ENCODE measurements at regions not wholly inside any gene's neighbourhood (a gene's known extent, or its start where the extent isn't known, plus 50 kb on each side); places are given as distances from the start of the nearest gene placed in this dataset.
"Not testable (repeated sequence)": the region's sequence is repeated elsewhere in the genome, so short reads cannot be mapped to it uniquely, and the experiment has no call there.

DNA sequence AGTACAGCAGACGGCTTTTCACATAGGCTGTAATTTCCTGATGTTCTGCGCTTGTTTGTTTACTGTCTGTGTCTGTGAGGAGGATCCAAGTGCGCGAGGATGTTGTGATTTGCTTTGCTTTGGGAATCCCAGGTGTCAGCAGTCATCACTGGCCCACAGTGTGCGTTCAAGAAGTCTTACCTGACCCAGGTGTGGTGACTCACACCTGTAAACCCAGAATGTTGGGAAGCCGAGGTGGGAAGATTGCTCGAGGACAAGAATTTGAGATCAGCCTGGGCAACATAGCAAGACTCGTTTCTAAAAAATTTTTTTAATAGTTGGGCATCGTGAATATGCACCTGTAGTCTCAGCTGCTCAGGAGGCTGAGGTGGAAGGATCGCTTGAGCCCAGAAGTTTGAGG lies 110.7 kb downstream of the CRLF3 start:
- not testable (repeated sequence) for DNase-seq (ENCODE audit: low read depth in 1 of 2, low spot score in 1 of 2)

DNA sequence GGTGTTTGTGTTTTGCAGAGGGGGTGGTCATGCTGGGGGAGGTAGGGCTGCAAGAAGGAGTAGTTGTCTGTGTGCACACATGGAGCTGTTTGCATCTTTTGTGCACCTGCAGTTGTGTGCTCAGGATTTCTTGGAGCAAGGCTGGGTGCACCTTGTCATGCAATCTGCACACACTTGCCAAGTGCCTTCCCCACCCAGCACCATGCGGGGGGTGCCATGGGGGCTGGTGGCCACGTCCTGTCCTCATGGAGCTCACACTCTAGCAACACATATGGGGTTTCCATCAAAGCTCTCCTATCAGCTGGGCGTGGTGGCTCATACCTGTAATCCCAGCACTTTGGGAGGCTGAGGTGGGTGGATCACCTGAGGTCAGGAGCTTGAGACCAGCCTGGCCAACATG lies 111.6 kb downstream of the CRLF3 start:
- DNase-seq (ENCODE audit: low read depth in 1 of 2, low spot score in 1 of 2) = not testable (repeated sequence)

DNA sequence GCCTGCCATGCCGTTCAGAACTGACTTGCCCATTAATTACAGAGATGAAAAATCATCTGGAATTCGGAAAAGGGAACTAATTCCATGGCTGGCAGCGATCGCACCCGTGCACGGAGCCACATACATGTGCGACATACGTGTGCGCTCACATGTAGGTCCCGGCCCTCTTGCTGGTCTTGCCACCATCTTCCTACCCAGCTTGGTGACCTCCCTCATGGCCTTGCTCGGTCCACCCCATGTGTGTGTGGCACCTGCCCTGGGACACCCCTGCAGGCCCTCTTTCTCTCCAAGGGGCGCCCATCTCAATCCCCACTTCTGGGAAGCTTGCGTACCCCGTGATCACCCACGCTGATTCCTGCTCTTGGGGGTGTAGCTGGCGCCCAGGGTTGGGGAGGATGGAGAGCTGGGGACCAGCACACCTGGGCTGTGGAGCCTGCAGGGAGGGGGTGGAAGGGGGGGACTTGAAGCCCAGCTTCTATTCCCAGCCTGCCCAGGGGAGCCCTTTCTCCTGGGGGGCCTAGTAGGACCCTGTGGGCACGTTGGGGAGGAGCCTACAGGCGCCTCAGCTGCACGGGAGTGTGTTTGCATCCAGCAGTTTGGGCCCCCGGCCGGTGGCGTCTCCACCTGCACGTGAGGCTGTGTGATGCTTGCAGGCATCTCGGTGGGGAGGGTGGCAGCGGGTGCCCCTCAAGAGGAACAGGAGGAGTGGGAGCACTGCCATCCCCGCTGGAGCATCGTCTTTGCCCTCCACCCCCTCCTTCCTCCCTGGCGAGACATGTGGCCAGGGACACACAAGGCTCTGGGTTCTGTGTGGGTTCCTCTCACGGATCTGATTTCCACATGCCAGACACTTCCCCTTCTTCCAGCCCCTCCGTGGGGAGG lies 112.6 kb downstream of the CRLF3 start:
- DNase-seq (ENCODE audit: low read depth in 1 of 2, low spot score in 1 of 2) = not testable (repeated sequence)

DNA sequence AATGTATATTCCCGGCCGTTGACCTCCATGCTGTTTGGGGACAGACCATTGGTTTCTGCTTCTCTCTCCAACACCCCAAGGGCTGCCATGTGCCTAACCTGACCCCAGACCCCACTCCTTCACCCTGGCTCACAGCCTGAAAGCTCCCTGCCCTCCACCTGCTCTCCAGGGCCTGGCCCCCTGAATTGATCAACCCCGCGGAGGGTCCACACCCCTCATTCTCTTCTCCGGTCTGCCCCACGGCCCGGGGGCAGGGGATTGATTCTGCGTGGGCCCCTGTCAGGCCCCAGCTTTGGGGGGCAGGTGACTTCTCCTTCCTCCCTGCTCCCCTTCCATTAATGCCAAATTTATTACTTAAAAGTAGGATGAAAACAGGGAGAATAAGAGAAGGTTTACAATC lies 113.3 kb downstream of the CRLF3 start:
- DNase-seq (ENCODE audit: low read depth in 1 of 2, low spot score in 1 of 2) = not testable (repeated sequence)

DNA sequence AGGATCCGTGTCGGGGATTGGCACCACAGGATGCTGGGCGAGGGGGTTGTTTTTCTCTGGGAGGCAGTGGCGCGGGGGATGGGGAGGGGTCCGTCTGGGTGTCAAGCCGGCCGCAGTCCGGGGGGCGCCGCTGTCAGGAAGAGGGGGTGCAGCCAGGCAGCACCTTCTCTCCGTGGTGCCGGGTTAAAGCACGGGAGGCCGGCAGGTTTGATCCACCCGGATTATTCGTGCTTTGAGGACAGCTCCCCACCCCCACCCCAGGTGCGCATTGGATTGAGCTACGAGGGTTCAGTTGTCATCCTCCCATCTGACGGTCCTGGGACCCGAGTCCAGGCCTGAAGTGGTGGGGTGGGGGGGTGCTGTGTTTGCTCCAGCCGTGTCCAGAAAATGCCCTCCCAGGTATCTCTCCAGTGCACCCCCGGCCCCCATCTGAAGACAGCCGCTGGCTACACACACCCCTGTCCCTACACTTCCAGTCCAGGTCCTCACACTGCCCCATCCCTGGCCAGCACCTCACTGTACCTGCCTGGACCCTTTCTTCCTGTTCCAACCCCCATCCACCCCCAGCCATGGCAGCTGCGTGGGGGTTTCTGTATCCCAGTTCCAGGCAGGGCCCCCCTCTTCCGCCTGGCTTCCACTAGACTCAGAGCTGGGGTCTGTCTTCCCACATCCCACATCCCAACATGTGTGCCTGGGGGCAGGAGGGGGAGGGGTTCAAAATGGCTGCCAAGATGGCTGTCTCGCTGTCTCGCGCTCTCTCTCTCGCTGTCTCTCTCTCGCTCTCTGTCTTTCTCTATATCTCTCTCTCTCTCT lies 114.0 kb downstream of the CRLF3 start:
- DNase-seq (ENCODE audit: low read depth in 1 of 2, low spot score in 1 of 2) = not testable (repeated sequence)

DNA sequence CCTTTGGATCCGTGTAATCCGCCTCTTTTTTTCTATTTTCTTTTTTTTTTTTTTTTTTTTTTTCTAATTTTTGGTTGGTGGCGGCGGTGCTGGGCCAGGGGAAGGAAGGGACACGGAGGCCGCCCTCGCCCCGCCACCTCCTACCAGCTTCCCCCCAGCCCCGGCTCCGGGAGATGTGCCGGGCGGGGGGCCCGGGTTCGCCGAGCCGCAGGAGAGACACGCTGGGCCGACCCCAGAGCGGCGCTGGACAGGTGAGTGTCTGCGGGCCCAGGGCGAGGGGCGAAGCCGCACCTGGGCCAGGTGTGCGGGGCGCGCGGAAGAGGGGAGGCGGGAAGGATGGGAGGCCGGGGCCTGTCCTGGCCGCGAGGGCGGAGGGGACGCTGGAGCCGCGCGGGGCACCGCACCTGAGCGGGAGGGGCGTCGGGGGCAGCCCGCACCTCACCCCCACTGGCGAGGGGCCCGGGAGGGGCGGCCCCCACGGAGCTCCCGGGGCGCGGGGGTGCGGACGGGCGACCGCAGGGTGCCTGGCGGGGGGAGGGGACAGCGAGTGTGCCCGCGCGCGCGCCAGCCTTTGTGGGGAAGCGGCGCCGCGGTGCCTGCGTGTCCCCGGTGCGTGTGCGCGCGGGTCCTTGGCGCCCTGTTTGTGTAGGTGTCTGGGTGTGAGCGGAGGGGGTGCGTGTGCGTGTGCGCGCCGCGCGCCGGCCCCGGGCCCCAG lies 114.8 kb downstream of the CRLF3 start:
- DNase-seq (ENCODE audit: low read depth in 1 of 2, low spot score in 1 of 2) = not testable (repeated sequence)

DNA sequence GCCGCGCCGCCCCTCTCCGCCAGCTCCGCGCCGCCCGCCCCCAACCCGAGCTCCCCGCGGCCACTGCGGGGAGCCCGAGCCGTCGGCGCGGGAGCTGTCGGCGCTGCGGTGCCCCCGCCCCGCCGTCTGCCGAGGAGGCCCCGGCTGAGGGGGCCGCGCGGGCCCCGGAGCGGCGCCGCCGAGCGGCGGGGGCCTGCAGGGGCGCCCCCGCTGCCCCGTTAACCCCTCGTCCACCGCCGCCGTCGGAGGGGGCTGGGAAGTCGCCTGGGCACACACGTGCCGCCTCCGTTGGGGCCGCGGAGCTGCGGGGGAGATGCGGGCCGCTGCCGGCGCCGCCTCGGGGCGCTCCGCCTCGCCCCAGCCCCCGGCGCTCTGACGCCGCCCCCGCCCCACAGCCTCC lies 115.4 kb downstream of the CRLF3 start:
- not testable (repeated sequence) for DNase-seq (ENCODE audit: low read depth in 1 of 2, low spot score in 1 of 2)

DNA sequence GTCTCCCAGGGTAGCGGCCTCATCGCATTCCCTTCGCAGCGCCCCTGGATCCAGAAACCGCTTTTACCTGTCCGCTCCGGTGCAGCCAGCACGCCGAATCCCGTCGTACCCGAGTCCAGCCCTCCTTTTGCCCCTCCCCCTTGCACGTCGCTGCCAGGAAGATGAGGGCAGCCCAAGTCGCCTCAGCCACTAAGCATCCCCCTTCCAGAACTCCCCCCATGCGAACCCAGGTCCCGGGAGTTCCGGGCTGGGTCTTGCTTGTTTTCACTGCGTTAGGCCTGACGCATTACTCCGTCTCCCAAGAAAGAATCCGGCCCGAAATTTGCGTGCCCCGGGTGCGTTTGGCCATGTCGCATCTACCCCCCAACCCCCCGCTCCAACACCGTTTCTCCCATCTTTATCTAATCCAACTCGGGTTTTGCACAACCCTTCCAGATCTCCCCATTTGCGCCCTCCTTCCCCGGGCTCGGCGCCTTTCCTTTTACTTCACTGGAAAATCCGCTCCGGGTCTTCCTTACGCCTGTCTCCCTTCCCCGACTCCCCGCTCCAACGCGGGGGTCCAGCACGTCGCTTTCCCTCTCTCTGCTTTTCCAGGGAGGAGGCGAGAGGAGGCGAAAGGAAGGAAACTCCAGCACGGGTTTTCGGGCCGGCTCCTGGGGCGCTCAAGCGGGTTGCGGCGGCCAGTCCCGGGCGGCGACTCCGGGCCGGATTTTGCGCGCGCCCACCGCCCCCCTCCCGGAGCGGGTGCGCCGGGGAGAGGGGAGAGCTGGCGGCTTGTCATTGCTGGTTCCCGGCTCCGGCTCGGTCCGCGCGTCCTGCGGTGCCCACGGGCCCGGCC lies 116.0 kb downstream of the CRLF3 start:
- DNase-seq (ENCODE audit: low read depth in 1 of 2, low spot score in 1 of 2) = peak; percentile 44 to 48

DNA sequence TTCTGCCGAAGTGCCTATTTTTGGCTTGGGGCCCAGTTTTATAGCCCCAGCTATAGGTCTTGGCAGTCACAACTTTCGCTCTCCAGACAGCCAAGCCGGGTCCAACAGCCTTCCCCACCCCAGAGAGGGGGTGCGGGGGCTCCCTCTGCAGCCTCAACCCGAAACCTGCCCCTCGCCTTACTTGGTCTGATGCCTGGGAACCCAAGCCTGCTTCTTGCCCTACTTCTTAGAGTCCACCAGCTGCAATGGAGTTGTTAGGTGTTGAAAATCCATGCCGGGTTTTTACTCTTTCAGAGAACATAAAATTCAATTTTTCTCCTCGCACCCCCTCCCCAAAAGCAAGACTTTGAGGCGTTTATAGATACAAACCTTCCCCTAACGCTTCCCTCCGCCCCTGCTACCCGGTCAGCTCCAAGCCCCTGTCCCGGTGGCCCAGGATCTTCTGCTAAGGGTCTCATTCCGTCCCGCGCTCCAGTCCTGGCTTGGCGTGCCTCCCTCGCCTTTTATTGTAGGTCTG lies 116.7 kb downstream of the CRLF3 start:
- DNase-seq (ENCODE audit: low read depth in 1 of 2, low spot score in 1 of 2) = not testable (repeated sequence)

DNA sequence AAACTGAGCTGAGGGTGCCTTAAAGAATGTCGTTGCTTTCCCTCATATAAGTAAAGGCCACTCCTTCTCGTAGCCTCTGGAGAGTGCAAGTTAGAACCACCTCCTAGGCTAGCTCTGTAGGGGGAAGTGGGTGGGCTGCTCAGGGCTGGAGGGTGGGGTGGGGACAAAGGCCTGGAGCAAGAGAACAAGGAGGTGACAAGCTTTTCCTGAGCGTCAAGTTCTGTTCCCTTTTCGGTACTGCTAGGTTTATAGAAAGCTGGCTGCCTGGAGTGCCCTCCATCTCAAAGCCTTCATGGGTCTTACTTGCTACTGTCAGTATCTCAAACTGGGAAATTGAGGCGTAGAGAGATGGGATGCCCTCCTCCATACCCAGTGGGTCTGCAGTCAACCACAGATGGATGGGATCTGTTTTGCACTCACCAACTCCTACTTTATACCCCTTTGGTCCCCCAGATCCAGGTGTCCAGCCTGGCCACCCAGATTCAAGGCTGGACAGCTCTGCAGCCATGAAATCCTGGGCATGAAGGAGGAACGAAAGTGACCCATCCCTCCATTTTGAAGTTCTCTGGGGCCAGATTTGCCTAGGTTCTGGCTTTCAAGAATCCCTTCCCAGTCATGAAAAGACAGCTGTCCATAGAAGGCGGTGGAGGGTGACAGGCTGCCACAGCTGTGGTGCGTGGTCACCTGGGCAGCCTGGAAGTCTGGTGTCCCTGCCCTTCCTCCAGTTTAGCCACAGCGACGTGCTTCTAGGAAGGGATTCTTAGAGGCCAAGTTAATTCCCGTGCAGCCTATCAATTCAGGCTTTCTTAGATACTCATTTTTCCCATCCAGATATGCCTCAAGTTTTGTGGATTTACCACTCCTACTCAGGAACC lies 117.8 kb downstream of the CRLF3 start:
- DNase-seq (ENCODE audit: low read depth in 1 of 2, low spot score in 1 of 2) = not testable (repeated sequence)

DNA sequence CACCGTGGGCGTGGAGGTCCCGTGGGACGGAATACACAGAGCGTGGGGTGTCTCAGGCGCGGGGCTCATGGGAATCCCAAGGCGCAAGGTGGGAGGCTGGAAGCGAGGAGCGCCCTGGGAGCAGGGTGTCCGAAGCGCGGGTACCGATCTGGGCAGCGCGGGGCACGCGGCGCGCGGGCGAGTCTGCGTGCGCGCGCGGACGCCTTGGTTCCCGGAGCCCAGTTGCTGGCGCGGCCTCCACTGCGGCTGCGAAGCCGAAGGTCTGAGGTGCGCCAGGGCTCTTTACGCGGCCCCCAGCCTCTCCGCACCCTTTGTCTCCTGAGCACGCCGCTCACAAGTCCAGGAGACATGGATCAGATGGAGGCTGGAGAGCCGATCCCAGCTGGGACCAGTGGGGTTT lies 118.5 kb downstream of the CRLF3 start:
- DNase-seq (ENCODE audit: low read depth in 1 of 2, low spot score in 1 of 2) = not testable (repeated sequence)

DNA sequence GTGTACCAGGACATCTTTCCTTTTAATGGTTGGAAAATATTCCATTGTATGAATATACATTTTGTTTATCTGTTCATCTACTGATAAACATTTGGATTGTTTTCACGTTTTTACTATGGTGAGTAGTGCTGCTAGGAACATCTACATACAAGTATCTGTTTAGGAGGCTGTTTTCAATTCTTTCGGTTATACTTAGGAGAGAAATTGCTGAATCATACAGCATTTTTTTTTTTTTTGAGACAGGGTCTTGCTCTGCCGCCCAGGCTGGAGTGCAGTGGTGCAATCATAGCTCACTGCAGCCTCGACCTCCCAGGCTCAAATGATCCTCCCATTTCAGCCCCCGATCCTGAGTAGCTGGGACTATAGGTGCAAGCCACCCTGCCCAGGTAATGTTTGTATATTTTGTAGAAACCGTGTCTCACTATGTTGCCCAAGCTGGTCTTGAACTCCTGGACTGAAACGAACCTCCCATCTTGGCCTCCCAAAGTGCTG lies 122.9 kb downstream of the CRLF3 start:
- DNase-seq (ENCODE audit: low read depth in 1 of 2, low spot score in 1 of 2) = no peak

DNA sequence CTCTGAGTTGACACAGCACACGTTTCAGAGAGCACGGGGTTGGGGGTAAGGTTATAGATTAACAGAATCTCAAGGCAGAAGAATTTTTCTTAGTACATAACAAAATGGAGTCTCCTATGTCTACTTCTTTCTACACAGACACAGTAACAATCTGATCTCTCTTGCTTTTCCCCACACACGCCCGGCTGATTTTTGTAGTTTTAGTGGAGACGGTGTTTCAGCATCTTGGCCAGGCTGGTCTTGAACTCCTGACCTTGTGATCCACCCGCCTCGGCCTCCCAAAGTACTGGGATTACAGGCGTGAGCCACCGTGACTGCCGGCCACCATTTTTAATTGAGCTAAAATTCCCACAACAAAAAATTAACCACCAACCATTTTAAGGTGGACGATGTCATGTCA lies 123.7 kb downstream of the CRLF3 start:
- DNase-seq (ENCODE audit: low read depth in 1 of 2, low spot score in 1 of 2) = not testable (repeated sequence)

DNA sequence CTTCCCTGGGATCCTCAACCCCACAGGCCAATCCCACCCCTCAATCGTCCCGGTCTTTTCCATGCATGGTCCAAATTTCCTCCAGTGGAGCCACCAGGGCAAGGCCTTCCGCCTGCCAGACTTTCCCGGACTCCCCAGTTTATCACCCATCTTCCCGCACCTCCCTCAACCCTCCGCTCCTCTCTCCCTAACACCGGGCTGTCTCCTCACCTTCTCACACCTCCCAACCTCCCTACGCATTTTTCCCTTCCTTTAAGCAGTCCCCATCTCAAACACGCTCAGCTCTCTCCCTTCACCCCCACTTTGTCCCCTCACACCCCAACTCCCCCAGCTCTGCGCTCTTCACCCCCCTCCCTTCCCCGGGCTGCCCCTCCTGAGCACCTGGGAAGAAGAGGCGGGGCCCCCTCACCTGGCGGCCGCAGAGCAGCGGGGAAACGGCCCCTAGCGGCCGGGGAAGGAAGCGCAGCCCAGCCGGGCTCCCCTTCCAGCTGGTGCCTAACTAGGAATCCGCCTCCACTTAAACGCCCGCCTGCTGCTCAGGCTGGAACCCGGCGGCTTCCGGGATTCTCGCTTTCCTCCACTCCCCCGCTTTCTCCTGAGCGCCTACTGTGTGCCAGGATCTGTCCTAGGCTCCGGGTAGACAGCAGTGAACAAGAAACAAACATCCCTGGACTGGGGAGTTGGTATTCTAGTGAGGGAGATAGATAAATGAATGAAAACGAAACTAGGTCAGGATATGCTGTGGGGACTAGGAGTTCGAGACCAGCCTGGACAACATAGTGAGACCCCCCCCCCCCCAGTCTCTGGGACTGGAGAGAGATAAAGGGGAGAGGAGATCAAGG lies 126.7 kb downstream of the CRLF3 start:
- DNase-seq (ENCODE audit: low read depth in 1 of 2, low spot score in 1 of 2) = peak; percentile 50 to 51

DNA sequence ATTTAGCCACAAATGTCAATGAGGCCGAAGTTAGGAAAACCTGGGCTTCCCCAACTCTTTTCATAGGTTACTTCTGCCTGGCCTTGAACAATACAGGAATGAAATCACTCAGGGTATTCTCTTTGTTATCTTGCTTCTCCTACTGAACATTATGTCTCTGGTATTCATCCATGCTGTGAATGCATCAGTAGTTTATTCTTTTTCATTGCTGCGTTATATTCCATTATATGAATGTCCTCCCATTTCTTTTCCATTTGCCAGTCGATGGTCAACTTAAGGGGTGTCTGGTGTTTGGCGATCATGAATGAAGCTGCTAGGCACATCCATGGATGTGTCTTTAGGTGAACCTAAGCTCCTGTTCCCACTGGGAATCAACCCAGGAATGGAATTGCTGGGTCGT lies 128.3 kb downstream of the CRLF3 start:
- DNase-seq (ENCODE audit: low read depth in 1 of 2, low spot score in 1 of 2) = no peak

DNA sequence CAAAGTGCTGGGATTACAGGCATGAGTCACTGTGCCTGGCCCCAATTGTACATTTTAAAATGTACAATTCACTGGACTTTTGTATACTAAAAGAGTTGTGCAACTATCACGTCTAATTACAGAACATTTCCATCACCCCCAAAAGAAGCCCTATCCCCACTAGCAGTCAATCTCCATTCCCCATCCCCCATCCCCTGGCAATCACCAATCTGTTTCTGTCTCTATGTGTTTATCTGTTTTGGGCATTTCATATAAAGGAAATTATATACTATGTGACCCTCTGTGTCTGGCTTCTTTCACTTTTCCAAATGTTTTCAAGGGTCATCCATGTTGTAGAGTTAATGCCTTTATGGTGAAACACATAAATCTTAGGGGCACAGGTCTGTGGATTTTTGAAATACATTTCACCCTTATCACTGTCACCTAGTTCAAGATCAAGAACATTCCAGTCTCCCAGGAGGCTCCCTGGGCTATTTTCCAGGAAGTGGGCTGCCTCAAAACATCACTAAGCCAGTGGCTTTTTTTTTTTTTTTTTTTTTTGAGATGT lies 129.2 kb downstream of the CRLF3 start:
- DNase-seq (ENCODE audit: low read depth in 1 of 2, low spot score in 1 of 2) = not testable (repeated sequence)

DNA sequence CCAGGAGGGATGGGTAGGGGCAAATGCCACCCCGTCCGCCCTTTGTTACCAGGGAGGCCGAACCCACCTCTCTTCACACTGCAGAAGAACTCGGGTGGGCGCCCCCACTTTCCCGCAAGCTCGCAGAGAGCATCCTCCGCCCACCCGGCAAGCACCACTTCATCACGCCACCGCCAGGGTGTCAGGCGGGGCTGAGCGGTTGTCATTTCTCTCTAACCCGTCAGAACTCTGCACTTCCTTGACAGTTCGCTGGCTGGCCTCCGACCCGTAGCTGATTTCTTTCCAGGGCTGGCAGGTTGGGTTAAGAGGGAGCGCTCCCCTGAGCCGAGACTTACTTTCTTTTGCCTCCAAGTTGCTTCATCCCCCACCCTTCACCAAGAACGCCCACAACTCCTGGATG lies 130.7 kb downstream of the CRLF3 start:
- not testable (repeated sequence) for DNase-seq (ENCODE audit: low read depth in 1 of 2, low spot score in 1 of 2)
